HS-5 (cell line): ENCODE measurements at regions not wholly inside any gene's neighbourhood (a gene's known extent, or its start where the extent isn't known, plus 50 kb on each side); places are given as distances from the start of the nearest gene placed in this dataset.
"Not testable (repeated sequence)": the region's sequence is repeated elsewhere in the genome, so short reads cannot be mapped to it uniquely, and the experiment has no call there.

ENCODE experiments used
- DNase-seq: peaks from one replicate; pipeline ENCODE4 v3.0.0-alpha.2; 2012; ENCODE audit warnings: low read depth

DNA sequence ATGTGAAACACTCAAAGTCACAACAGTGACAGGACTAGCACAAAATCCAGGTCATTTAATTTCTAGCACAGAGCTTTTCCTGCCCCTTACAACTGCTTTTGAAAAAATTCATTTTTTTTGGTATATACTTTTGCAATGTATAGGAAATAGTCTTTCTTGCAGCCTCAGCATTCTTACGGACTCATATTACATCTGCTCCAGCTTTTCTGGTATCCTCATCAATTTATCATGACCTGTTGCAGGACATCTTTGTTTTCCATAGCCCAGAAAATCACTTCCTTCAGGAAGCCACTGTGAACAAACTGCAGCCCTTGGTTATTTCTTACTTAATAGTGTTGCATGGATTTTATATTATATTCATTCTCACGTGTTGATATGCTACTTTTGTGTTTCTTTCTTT, 347.9 kb upstream of the MTPN start:
- DNase-seq: no peak

DNA sequence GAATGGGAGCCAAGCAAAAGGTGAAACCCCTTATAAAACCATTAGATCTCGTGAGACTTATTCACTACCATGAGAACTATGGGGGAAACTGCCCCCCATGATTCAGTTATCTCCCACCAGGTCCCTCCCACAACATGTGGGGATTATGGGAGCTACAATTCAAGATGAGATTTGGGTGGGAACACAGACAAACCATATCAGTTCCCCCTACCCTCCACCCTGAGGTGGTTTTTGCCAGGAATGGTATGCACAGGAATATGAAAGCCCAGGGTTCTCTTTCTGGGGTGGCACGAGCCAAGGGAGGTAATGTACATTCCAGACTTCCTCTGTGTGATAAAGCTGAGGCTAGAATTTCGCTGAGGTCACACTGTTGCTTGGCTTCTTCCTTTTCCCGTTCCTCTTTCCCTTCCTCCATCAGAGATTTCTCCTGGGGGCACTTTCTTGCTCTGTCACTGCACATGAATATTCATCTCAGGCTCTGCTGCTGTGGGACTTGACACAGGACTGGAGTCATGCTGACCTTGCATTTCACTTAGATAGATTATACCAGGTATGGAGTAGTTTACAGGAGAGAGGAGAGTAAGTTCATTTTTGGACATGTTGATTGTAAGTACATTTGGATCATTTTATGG, 347.0 kb upstream of the MTPN start:
- no peak for DNase-seq

DNA sequence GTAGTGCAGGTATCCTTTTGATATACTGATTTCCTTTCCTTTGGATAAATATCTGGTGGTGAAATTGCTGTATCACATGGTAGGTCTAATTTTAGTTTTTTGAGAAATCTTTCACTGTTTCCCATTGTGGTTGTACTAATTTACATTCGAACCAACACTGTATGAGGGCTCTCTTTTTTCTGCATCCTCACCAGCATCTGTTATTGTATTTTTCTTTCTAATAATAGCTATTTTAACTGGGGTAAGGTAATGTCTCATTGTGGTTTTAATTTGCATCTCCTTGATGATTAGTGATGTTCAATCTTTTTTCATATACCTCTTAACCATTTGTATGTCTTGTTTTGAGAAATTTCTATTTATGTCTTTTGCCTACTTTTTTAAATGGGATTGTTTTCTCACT, 335.4 kb upstream of the MTPN start:
- DNase-seq: no peak

DNA sequence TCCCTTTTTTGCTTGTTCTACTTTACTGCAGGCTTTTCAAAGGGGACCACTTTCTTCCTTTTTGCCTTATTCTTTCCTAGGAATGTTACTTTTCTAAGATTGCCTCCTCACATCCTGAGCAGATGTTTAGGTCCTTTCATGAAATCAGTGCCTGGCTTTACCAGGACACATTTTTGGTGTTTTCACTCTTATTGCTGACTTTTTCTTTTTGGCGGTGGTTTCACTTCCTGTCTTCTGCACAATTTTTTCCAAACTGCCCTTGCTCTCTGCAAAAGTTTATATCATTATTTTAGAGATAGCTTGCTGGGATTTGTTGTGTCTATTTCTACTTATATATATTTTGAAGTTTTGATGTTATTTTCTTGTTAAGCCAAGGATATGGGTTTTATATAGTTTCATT, 332.2 kb upstream of the MTPN start:
- no peak for DNase-seq

DNA sequence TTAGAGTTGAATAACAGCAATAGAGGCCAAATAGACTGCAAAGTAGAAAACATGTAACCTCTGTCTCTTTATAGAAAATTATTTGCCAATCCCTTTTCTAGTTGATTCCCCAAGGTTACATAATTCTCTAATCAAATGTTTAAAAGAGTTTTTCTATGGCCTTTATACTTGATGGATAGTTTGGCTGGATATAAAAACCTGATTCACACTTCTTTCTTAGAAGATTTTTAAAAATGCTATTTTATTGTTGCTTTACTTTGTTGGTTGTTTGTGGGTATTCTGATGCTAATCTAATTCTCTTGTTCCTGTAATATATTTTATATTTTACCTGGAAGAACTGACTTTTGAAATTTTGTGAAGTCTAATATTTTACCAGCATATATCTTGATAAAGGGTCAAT, 331.1 kb upstream of the MTPN start:
- DNase-seq: no peak

DNA sequence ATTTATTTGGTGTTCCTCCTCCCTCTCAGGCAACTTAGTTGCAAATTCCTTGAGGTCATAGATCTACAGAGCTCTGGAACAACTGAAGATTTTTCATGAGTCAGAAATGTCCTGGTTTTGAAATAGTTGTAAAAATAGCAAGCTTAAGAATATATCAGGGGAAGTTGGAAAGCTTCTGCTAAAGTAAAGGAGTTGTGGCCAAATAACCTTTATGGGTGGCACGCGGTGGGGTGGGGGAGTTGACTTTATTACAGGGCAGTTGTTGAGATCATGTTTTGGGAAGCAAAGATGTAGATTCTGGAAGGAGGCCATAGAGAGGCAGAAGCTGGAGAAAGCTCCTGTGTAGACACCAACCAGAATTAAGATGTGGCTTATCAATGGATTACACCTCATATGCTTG, 326.0 kb upstream of the MTPN start:
- DNase-seq: peak; percentile 64

DNA sequence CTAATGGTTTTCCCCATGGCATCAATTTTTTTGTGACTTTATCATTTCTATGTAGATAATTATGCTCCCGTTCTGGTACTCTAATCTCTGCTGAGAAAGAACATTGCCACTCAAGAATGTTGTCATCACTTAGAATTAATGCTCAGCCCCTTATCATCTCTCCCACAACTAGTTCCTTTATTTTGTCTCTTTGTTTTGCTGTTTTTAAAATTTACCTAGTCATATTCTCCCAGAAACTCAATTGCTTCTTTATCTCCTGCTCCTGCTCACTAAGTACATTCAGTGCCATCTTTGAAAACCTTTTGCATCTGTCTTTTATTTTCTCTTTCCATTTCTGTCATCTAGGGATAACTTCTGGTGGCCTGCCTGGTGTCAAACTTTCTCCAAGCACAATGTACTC, 324.9 kb upstream of the MTPN start:
- no peak for DNase-seq

DNA sequence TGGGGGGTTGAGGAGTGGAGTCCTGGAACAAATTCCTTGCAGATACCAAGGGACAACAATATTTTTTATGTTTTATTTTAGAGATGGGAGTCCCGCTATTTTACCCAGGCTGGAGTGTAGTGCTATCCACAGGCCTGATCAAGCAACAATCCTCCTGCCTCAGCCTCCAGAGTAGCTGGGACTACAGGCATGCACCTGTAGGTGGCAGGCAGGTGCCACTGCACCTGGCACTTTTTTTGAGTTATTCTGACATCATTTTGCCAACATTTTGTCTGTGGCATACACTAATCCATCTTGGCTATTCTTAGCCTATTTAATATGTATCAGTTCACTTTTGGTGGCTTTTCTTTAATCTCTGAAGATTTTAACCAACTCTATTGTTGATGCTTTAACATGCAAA, 317.8 kb upstream of the MTPN start:
- no peak for DNase-seq

DNA sequence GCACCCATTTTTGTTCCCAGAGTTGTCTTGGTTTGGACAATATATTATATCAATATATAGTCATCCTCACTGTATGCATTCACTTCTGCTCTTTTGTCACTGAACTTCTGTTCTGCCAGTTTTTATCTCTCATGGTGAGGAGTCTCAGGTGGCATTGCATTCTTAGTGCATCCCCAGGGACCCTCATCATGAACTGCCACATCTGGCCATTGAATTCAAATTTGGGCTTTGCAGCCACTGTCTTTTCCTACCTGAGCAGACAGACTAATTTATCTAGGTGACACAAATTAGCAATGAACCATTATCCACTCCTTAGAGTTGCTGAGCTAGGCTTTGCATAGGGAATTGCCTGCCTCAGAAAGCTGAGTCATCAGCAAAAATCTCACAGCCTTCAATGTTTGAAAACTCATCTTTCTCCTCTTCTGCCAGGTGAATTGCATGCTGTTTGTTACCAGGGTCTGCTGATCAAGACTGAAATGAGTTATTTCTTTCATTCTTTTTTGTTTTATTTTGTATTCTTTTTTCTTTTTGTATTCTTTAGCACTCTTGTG, 316.8 kb upstream of the MTPN start:
- DNase-seq: no peak

DNA sequence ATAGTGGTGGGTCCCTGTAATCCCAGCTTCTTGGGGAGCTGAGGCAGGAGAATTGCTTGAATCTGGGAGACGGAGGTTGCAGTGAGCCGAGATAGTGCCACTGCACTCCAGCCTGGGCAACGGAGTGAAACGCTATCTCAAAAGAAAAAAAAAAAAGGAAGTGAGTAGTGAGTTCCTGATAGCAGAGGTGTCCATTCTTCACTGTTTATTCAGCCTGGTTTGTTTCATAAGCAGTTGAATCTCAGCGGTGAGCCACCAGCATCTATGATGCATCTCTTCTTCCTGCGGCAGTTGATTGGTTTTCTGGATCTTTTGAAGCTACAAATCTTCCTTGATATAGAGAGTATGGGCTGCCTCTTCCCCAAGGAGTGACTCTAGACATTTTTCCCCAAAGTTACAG, 316.1 kb upstream of the MTPN start:
- no peak for DNase-seq

DNA sequence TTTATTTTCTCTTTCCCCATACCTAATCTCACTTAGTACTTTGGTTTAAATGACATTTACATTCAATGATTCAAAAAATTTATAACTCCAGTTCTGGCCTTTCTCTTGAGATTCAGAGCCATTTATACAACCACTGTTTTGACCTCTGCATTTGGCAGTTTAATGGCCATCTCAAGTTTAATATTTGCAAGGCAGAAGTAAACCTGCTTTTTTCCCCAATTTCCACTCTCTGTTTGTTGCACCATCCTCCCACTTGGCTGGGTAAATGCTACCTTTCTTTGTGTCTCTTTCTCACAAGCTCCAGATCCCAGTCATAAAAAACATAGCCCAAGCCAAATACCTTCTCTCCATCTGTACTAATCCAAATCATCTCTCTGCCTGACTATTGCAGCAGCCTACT, 315.2 kb upstream of the MTPN start:
- no peak for DNase-seq

DNA sequence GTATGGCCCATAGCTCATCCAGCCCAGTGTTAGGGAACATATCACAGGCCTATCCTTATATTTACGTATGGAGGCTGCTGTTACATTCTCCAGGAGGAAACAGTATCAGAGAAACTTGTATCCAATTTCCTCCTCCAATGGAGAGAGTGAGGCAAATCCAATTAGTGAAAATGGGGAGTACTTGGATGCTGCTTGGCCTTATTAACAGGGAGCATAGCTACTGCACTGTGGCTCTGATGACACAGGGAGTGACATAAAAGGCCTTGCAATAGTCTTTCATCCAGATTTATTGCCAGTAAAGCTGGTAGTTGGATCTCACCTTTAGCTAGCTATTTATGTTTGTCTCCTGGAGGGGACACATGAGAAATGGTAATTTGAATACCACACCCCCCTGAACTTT, 313.2 kb upstream of the MTPN start:
- no peak for DNase-seq

DNA sequence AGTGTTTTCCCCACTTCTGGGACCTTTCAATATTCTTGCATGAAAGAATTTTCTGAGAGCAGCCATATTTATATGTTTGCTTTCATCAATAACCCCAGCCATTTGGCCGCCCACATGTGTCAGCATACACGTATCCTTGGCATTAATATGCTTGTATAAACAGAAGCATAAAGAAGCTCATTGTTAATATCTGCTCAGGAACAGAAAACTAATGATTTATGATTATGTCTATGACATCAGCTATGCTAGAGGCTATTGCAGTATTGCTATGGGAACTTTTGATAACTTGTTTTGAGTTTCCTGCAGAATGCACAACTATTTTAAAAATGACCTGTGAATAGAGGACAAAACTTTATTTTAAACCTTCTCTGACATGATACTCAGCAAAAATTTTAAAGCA, 300.9 kb upstream of the MTPN start:
- DNase-seq: no peak

DNA sequence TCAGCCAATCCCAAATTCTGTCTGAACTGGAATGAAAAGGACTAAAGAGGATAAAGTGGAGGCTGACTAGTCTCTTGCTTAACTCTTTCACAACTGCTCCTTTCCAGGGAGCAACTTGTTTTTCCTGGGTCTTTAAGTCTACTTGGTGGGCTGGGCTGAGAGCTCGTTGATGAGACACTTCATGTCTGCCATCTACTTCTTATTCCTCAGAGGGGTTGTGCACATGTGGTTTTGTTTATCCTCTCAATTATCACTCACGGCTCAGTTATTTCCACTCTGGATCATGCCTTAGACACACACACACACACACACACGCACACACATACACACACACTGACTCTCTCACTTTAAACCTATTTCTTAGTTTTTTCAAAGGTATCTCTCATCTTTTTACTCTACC, 298.6 kb upstream of the MTPN start:
- DNase-seq: peak; percentile 48

DNA sequence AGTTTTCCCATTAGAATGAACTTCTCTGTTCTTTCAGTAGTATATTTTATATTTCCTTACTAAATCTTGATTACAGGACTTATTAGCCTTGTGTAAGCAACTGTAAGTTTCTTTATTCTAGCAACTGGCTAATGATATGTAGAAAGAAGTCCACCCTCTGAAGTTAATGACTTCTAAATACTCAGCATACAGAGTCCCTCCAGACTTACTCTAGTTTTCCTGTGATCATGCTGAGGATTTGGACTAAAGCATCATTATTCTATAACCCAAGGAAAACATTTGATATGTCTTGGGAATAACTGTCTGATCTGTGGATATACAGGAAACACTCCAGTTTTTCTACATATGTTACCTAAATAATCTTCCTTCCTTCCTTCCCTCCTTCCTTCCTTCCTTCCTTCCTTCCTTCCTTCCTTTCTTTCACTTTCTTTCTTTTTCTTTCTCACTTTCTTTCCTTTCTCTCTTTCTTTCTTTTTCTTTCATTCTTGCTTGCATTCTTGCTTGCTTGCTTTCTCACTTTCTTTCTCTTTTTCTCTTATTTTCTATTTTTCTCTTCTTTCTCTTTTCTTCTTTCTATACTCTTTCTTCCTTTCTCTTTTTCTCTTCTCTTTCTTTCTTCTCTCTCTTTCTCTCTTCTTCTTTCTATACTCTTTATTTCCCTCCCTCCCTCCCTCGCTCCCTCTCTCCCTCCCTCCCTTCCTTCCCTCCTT, 297.6 kb upstream of the MTPN start:
- DNase-seq: no peak

DNA sequence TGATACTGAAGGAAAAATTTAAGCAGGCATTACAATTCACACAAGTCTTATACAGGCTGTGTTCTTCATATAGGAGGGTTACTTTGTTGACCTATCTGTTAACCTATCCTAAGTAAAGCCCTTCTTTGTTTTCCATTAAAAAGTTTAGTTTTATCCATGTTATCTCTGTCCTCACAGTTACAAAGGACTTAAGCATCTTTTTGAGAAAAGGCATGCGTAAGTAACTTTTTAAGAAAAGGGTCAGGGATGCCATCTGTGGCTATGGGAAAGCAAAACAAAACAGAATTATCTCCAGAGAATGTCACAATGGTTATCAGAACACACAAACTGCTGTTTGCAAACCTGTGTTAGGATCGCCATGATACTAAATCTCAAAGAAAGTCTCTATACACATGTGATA, 295.8 kb upstream of the MTPN start:
- DNase-seq: no peak

DNA sequence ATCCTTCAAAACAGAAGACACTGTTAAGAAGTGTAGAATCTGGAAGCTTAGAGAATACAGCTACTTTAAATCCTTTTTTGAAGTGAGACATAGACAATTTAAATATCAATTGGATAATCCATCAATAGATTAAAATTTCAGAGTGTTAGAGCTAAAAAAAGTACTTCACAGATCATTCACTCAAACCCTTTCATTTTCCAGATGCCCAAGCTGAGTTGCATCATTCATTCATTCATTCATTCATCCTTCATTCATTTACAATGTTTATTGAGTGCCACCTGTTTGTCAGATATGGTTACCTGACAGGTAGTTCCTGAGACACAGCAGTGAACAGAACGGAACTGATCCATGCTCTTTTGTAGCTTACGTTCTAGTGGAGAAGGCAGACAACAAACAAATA, 290.7 kb upstream of the MTPN start:
- DNase-seq: no peak

DNA sequence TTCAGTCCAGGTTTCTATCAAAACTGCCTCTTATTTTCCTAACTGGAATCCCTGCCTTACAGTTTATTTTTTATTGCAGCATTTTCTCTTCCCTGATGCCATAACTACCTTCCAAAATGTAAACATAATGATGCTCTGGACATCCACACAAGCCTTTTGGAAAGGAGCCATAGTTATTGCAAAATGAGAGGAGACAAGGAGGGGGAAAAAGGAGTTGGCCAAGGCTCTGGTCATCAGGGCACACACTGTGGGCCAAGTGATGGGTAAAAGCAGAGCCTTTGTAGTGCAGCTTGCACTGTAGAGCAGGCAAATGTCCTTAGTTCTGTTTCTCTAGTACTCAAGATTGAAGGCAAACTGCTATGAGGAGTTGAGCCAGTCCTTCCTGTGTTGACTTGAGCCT, 289.3 kb upstream of the MTPN start:
- DNase-seq: no peak

DNA sequence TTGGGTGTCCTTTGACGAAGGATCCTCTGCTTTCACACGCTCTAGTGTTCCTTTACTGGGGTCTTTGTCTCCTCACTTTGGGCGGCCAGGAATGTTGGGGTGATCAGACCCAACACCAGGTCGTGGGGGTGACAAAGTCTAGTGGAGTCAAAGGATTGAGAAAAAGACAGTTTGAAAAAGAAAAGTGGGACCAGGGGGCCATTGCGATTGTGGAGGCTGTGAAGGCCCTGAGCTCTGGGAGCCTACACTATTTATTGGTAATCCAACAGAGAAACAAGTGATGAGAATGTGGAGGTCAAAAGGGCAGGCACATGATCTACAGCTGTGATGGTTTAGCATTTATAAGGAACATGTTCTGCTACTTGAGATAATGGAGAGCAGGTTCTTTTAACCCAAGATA, 287.1 kb upstream of the MTPN start:
- not testable (repeated sequence) for DNase-seq

DNA sequence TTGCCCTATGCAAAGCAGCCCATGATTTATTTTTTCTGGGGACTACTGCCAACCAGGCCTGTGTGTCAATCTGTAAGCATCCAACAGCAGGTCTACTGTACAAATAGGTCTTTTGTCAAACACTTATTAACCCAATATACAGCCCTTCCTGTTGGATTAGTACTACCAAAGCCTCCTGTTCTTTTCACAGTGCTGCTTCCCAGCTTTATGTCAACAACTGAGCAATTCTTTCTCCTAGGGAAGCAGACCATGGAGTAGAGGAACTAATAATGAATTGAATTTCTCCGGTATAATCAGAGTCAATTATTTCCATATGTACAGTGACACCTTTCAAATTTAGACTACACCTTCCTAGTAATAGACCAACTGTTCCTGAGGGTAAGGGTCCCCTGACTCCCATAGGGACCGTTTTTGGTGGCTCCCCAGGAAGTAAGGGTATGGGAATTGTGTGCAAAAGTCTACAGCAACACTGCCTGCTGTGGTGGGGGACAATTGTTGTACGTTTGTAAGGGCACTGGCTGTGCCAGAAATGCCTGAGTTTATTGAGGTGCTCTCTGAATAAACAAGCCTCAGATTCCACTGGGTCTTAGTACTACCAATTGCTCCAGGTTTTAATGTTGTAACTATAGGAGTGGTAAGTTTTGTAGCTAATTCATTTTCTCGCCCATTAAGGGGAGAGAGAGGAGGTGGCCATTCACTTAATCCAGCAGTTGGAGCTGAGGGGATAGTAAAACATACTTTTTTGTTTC, 286.1 kb upstream of the MTPN start:
- not testable (repeated sequence) for DNase-seq

DNA sequence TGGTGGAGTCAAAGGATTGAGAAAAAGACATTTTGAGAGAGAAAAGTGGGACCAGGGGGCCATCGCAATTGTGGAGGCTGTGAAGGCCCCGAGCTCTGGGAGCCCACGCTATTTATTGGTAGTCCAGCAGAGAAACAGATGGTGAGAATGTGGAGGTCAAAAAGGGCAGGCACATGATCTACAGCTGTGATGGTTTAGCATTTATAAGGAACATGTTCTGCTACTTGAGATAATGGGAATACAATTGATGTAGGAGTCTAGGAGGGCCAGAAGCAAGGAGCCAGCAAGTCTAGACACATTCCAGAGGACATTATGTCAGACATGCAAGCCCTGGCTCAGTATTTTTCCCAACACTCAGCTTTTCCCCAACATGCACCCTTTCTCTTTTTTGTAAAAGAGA, 283.4 kb upstream of the MTPN start:
- not testable (repeated sequence) for DNase-seq

DNA sequence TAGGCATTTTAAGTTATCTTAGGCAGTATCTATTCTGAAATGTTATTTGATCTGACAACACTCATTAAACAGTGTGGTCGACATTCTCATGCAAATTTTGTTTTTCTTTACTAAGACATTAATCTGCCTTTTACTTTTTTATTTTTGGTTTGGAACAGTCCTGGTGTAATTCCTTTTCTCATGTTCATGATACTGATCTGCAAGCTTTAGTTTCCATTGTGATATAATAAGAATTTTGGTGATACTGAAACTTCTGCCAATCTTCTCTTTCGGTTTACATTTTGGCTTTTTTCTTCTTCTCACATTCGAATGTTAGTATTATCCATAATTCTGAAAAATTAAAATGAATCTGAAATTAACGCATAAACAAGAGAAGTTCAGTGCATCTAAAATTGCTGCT, 281.9 kb upstream of the MTPN start:
- no peak for DNase-seq

DNA sequence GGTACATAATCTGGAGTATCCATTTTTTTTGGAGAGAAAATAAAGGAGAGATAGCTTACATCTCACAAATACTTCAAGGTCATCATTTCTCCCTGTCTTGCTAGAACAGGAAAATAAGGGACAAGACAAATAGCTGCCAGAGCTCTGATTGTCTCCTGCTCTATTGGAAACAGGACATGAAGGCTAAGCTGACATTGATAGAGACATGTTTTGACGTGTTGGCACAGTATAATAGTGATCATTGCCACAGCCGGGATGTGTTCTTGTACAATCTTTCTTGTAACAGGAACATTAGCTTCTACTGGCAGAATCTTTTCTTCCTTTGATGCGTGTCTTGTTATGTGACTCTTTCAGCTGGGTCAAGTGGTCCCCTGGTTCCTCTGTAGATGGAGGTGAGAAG, 279.3 kb upstream of the MTPN start:
- no peak for DNase-seq
